ENCODE measurements at regions not wholly inside any gene's neighbourhood (a gene's known extent, or its start where the extent isn't known, plus 50 kb on each side); places are given as distances from the start of the nearest gene placed in this dataset.

DNA sequence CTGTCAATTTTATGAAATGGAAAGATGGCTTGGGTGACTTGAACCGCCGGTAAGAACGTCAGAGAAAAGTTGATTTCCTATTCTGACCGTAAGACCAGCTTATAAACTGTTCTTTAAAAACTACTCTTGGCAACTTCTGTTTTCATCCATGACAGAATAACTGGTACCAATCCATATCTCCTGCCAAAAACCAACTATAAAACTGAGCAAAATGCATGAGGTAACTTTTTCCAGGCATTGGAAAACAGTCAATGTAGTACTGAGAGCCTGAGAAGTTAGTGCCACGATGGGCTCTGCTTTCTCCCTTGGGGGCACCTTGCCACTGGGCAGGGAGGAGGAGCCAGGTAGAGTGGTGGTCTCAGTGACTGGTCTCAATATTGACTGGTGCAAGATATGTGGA lies 615.2 kb upstream of the TBL1XR1 start:
- TF ChIP-seq, protein P1, sequence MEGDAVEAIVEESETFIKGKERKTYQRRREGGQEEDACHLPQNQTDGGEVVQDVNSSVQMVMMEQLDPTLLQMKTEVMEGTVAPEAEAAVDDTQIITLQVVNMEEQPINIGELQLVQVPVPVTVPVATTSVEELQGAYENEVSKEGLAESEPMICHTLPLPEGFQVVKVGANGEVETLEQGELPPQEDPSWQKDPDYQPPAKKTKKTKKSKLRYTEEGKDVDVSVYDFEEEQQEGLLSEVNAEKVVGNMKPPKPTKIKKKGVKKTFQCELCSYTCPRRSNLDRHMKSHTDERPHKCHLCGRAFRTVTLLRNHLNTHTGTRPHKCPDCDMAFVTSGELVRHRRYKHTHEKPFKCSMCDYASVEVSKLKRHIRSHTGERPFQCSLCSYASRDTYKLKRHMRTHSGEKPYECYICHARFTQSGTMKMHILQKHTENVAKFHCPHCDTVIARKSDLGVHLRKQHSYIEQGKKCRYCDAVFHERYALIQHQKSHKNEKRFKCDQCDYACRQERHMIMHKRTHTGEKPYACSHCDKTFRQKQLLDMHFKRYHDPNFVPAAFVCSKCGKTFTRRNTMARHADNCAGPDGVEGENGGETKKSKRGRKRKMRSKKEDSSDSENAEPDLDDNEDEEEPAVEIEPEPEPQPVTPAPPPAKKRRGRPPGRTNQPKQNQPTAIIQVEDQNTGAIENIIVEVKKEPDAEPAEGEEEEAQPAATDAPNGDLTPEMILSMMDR (IDR thresholded peaks at IDR 0.05; ENCODE audit: unreplicated experiment in 3 of 3) = no peak
- Mint-ChIP-seq H3K27me3 (ENCODE audit: low read depth) (no peaks in the 10 kb centered on the region), H3K4me3 (no peak overlapping the region), H3K27ac (no peak overlapping the region), H3K4me1 (peaks cover 23% of the 10 kb centered on the region), H3K36me3 (ENCODE audit: low read depth) (no peaks in the 10 kb centered on the region), H3K9me3 (peaks cover 5% of the 10 kb centered on the region)

GRCh38 chr3:177813322-177813721 lies 616.0 kb upstream of the TBL1XR1 start:
- no peaks in the 10 kb centered on the region for H3K9me3 Mint-ChIP-seq
- no peak overlapping the region for H3K4me3 Mint-ChIP-seq
- TF ChIP-seq, protein P1 (IDR thresholded peaks at IDR 0.05; ENCODE audit: unreplicated experiment in 3 of 3) = no peak
- H3K36me3 Mint-ChIP-seq (ENCODE audit: low read depth) = no peaks in the 10 kb centered on the region
- H3K27ac Mint-ChIP-seq = no peak overlapping the region
- H3K27me3 Mint-ChIP-seq (ENCODE audit: low read depth) = no peaks in the 10 kb centered on the region
- peaks cover 23% of the 10 kb centered on the region for H3K4me1 Mint-ChIP-seq

DNA sequence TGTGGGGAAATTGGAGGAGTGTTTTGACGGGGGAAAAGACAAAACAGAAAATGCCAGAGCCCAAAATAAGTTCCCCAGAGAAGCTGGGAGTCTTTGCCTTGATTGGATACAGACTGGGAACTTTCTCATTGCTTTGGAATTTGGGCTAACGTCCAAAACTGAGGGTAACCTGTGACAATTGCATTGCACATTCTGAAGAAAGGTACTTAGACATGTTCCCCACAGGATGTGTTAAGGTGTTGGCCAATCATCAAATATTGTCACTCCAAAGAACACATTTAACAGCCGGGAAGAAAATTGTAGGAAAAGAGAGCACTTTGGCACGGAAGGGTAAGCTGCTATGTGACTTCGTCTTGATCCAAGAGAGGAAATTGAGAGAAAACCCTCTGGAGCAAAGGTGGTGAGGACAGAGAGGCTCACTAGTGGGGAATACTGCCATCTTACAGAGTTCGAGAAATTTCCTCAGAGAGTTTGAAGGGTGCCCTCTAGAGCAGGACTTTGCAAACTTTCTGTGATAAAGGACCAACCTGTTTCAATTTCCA lies 619.5 kb upstream of the TBL1XR1 start:
- TF ChIP-seq, protein P1 (IDR thresholded peaks at IDR 0.05; ENCODE audit: unreplicated experiment in 3 of 3) = no peak
- H3K27ac Mint-ChIP-seq = peak overlapping the region in 2 of 3 experiments; percentile 64 to 74
- peaks cover 18% of the 10 kb centered on the region for H3K4me1 Mint-ChIP-seq
- H3K27me3 Mint-ChIP-seq (ENCODE audit: low read depth) = no peaks in the 10 kb centered on the region
- no peaks in the 10 kb centered on the region for H3K9me3 Mint-ChIP-seq
- H3K4me3 Mint-ChIP-seq = no peak overlapping the region
- no peaks in the 10 kb centered on the region for H3K36me3 Mint-ChIP-seq (ENCODE audit: low read depth)

- TF ChIP-seq, protein P1 (IDR thresholded peaks at IDR 0.05; ENCODE audit: unreplicated experiment in 3 of 3) = no peak
- Mint-ChIP-seq H3K4me3 (no peak overlapping the region), H3K36me3 (ENCODE audit: low read depth) (no peaks in the 10 kb centered on the region), H3K4me1 (peaks cover 26% of the 10 kb centered on the region), H3K27me3 (ENCODE audit: low read depth) (no peaks in the 10 kb centered on the region), H3K9me3 (no peaks in the 10 kb centered on the region), H3K27ac (peak overlapping the region in 2 of 3 experiments; percentile 19 to 61)
Measured at GRCh38 chr3:177817751-177818150, 620.5 kb upstream of the TBL1XR1 start.

- H3K9me3 Mint-ChIP-seq = no peaks in the 10 kb centered on the region
- H3K4me3 Mint-ChIP-seq = no peak overlapping the region
- peaks cover 31% of the 10 kb centered on the region for H3K4me1 Mint-ChIP-seq
- H3K27me3 Mint-ChIP-seq (ENCODE audit: low read depth) = no peaks in the 10 kb centered on the region
- no peaks in the 10 kb centered on the region for H3K36me3 Mint-ChIP-seq (ENCODE audit: low read depth)
- TF ChIP-seq, protein P1 (IDR thresholded peaks at IDR 0.05; ENCODE audit: unreplicated experiment in 3 of 3) = no peak
- H3K27ac Mint-ChIP-seq = no peak overlapping the region
Measured at GRCh38 chr3:177818712-177819240, 621.5 kb upstream of the TBL1XR1 start.

- Mint-ChIP-seq H3K9me3 (no peaks in the 10 kb centered on the region), H3K36me3 (ENCODE audit: low read depth) (no peaks in the 10 kb centered on the region), H3K27ac (peak overlapping the region in 1 of 3 experiments; percentile 7), H3K27me3 (ENCODE audit: low read depth) (no peaks in the 10 kb centered on the region), H3K4me1 (peaks cover 40% of the 10 kb centered on the region), H3K4me3 (no peak overlapping the region)
- TF ChIP-seq, protein P1 (IDR thresholded peaks at IDR 0.05; ENCODE audit: unreplicated experiment in 3 of 3) = no peak
Measured at GRCh38 chr3:177820683-177821316, 623.5 kb upstream of the TBL1XR1 start.

Data from nephron (organoid).